Heart left ventricle (tissue), 16 donors: ENCODE measurements at regions not wholly inside any gene's neighbourhood (a gene's known extent, or its start where the extent isn't known, plus 50 kb on each side); places are given as distances from the start of the nearest gene placed in this dataset.

Experiments
- ATAC-seq, 4 donors: fragments of 200-7000 bp; cut with Tn5 transposase; one replicate each; pipeline ENCODE4 v1.9.1; 2020 to 2022; ENCODE audit warnings: moderate library complexity in 4 of 4, mild to moderate bottlenecking in 3 of 4, moderate number of reproducible peaks in 1 of 4
- DNase-seq, 5 donors: peaks; one replicate each; pipeline ENCODE4 v3.0.0-alpha.2; 2020
- H3K27ac ChIP-seq, 12 donors: fragments of 200-600 bp; sonication (generic) in 4 of 12; one replicate each; pipeline versions ENCODE4 v1.5.0 to v1.8.0; 2016 to 2022; ENCODE audit warnings: mild to moderate bottlenecking in 2 of 12
- H3K27me3 ChIP-seq, 9 donors: fragments of 200-600 bp; sonication (generic) in 2 of 9; one replicate each; pipeline versions ENCODE4 v1.5.1 to v1.8.0; 2016 to 2022; ENCODE audit warnings: mild to moderate bottlenecking in 3 of 9
- H3K36me3 ChIP-seq, 9 donors: fragments of 200-600 bp; sonication (generic) in 2 of 9; one replicate each; pipeline versions ENCODE4 v1.5.0 to v1.8.0; 2018 to 2022; ENCODE audit warnings: mild to moderate bottlenecking in 2 of 9
- H3K4me1 ChIP-seq, 12 donors: fragments of 200-600 bp; sonication (generic) in 4 of 12; one replicate each; pipeline versions ENCODE4 v1.5.0 to v1.8.0; 2016 to 2022; ENCODE audit warnings: mild to moderate bottlenecking in 3 of 12
- H3K4me3 ChIP-seq, 12 donors: fragments of 200-600 bp; sonication (generic) in 4 of 12; one replicate each; pipeline versions ENCODE4 v1.5.0 to v1.8.0; 2017 to 2022; ENCODE audit warnings: mild to moderate bottlenecking in 9 of 12, moderate library complexity in 4 of 12
- H3K9me3 ChIP-seq, 12 donors: fragments of 200-600 bp; sonication (generic) in 4 of 12; one replicate each; pipeline versions ENCODE4 v1.5.0 to v1.8.0; 2016 to 2022; ENCODE audit warnings: mild to moderate bottlenecking in 1 of 12
- POLR2A ChIP-seq, 2 donors: fragments of 450-650 bp; IDR thresholded peaks; one replicate each; pipeline ENCODE4 v1.6.1; 2017; ENCODE audit warnings: antibody characterized with exemption in 2 of 2, mild to moderate bottlenecking in 2 of 2, moderate library complexity in 2 of 2
- WGBS, 4 donors: extraction: QIAGEN DNeasy Blood & Tissue Kit in 2 of 4; methylation state at CpG; one replicate each; pipeline versions ENCODE4 v1.1.5 to v1.1.7; 2013 to 2018; 5-methylcytosine and 5-hydroxymethylcytosine counted together
- intact Hi-C, 10 donors: fragments of 100-400 bp; cut with DNase I; formaldehyde crosslinking; loops; one replicate each; pipeline versions ENCODE4 v1.11.1 to v1.14.2; 2022
- TF ChIP-seq, protein P1 (sequence below), 12 donors: fragments of 200-600 bp; sonication (generic) in 4 of 12; IDR thresholded peaks; one replicate each; pipeline versions ENCODE4 v1.5.0 to v1.8.0; 2018 to 2022; ENCODE audit warnings: antibody characterized with exemption in 12 of 12, mild to moderate bottlenecking in 5 of 12
- donor health status: ischemic (EF 13 %, LVEDD 7.1; RV severe dilation, severe dysfunction).
- donor health status: healthy with polysubstance abuse.
- donor health status: DM: no; HTN: yes; CAD: no.
- donor health status: DM: no; HTN: no; CAD: no.
- donor health status: ischemic (EF 25% LVEDD 6.9; RV normal size, moderate dysfunction).
- donor health status: ischemic (EF 25% LVEDD 5.7; RV mildly dilated, moderate dysfunction).
- donor health status: healthy.
- donor health status: DM: yes; HTN: yes; CAD: no.
- donor health status: ischemic (EF 35%, LVEDD 5.7; RV mildly dilated, moderate dysfunction).
- donor health status: nonischemic (EF 11% LVEDD 7.7; RV severe dilation, severe dysfunction).
- donor health status: DM: yes; HTN: yes; CAD: no.
- donor health status: PGD.
- donor health status: ischemic (EF 29% LVEDD 5.4; RV normal size, mild dysfunction).
- donor health status: nonischemic (EF 23%, LVEDD 6.1; RV moderate dilation, normal function).

DNA sequence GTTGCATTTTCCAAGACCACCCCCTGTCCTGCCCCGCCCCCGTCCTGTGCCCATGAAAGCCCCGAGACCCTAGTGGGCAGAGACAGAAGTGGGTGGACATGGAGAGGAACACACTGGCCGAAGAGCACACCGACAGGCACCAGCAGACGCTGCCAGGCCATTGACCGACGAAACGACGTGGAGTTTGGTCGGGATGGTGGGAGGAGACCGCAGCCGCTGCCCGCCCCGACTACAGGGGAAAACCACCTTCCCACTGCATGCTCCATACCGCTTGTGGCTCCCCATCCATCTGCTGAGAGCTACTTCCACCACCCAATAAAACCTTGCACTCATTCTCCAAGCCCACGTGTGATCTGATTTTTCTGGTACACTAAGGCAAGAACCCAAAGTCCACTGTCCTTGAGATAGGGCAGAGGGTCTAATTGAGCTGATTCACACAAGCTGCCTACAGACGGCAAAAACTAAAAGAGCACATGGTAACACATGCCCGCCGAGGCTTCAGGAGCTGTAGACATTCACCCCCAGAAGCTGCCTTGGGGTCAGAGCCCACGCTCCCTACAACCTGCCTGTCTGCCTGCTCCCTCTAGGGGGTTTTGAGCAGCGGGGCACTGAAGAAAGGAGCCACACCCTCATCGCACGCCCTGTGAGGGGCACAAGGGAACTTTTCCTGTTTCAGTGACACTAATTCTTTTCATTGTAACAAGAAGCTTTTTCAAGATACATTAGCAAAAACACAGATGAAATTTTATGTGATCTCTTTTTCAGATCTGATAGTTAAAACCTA lies 81.2 kb upstream of the RAB3GAP2 start:
- Histone ChIP-seq H3K4me3 (no peak overlapping the region), H3K27me3 (no peaks in the 10 kb centered on the region), H3K9me3 (no peaks in the 10 kb centered on the region), H3K27ac (no peak overlapping the region), H3K4me1 (peaks cover 0 to 13% (median 6%) of the 10 kb centered on the region in 12 donors), H3K36me3 (no peaks in the 10 kb centered on the region)
- TF ChIP-seq POLR2A (IDR thresholded peaks at IDR 0.05) = no peak
- TF ChIP-seq, protein P1, sequence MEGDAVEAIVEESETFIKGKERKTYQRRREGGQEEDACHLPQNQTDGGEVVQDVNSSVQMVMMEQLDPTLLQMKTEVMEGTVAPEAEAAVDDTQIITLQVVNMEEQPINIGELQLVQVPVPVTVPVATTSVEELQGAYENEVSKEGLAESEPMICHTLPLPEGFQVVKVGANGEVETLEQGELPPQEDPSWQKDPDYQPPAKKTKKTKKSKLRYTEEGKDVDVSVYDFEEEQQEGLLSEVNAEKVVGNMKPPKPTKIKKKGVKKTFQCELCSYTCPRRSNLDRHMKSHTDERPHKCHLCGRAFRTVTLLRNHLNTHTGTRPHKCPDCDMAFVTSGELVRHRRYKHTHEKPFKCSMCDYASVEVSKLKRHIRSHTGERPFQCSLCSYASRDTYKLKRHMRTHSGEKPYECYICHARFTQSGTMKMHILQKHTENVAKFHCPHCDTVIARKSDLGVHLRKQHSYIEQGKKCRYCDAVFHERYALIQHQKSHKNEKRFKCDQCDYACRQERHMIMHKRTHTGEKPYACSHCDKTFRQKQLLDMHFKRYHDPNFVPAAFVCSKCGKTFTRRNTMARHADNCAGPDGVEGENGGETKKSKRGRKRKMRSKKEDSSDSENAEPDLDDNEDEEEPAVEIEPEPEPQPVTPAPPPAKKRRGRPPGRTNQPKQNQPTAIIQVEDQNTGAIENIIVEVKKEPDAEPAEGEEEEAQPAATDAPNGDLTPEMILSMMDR (IDR thresholded peaks at IDR 0.05) = no peak
- 87 to 91% (median 88%) methylated on average over 24 of the region's 24 CpGs for WGBS, 4 donors
- no peak for DNase-seq
- ATAC-seq = no peak
- intact Hi-C loops = no loop called here

DNA sequence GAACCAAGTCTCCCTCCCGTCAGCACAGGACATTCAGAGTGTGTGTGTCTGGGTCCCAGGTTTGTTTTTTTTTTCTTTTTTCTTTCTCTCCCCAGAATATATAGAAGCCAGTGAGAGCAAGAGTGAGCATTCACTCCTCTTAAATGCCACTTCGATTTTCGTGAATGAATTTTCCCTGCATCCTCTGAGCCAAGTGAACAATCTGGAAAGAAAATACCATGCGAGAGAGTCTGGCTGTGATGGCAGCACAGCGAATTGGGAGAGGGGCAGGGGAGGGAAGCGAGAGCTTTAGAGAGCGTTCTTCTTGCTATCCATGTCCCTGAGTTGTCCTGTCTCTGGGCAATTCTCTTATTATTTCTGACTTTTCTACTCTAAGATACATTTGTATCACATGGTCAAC lies 76.0 kb upstream of the RAB3GAP2 start:
- no peaks in the 10 kb centered on the region for H3K9me3 ChIP-seq
- H3K4me3 ChIP-seq = no peak overlapping the region
- DNase-seq (no peak), ATAC-seq (no peak)
- 86 to 90% (median 88%) methylated on average over 7 of the region's 7 CpGs for WGBS, 4 donors
- intact Hi-C loops = no loop called here
- H3K36me3 ChIP-seq = no peaks in the 10 kb centered on the region
- H3K27me3 ChIP-seq = no peaks in the 10 kb centered on the region
- no peak overlapping the region for H3K27ac ChIP-seq
- H3K4me1 ChIP-seq = no peaks in the 10 kb centered on the region
- TF ChIP-seq, protein P1 (IDR thresholded peaks at IDR 0.05) = no peak
- TF ChIP-seq POLR2A (IDR thresholded peaks at IDR 0.05) = no peak

DNA sequence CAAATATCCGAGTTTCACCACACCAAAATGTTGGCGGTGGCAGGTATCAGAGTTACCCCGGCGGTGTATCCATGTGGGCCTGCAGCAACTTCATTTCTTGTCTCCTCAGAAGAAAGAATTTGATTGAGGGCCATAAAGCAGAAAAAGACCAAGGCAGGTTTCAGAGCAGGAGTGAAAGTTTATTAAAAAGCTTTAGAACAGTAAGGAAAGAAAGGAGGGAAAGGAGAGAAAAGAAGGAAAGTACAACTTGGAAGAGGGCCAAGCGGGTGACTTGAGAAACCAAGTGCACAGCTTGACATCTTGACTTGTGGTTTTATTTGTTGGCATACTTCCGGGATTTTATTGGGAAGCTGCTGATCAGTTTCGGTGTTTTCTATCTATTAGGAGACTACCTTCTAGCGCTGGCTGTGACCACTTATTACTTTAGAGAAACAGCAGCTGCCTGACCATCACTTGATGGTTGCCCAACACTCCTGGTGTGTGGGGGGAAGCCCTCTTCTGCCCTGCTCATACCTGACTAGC lies 75.5 kb upstream of the RAB3GAP2 start:
- Histone ChIP-seq H3K27me3 (no peaks in the 10 kb centered on the region), H3K27ac (no peak overlapping the region), H3K4me3 (no peak overlapping the region), H3K36me3 (no peaks in the 10 kb centered on the region), H3K9me3 (no peaks in the 10 kb centered on the region), H3K4me1 (no peaks in the 10 kb centered on the region)
- TF ChIP-seq, protein P1 (IDR thresholded peaks at IDR 0.05) = no peak
- no peak for TF ChIP-seq POLR2A (IDR thresholded peaks at IDR 0.05)
- intact Hi-C loops = no loop called here
- WGBS, 4 donors = 85 to 93% (median 91%) methylated on average over 8 of the region's 8 CpGs
- ATAC-seq = no peak
- no peak for DNase-seq

DNA sequence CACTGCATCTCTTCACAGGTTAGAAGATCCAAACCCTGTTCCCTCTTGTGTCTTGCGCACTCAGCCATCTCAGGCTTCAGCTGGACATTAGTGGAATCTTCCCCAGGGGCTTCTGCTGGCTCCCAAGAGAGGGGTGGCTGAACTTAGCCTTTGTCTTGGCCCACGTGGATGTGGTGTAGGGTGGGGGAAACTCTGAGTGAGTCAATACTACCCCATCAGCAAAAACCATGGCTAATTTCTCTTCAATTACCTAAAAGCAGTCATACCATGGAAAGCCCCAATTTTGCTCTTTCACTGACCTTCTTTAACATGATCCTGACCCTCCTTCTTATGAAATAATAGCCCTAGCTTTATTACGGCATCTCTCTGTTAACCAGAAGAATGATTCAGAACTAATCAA lies 72.5 kb upstream of the RAB3GAP2 start:
- Histone ChIP-seq H3K4me3 (no peak overlapping the region), H3K27ac (no peak overlapping the region), H3K27me3 (no peaks in the 10 kb centered on the region), H3K4me1 (no peaks in the 10 kb centered on the region), H3K36me3 (no peaks in the 10 kb centered on the region), H3K9me3 (no peaks in the 10 kb centered on the region)
- ATAC-seq (no peak), DNase-seq (no peak)
- WGBS, 4 donors = 80 to 87% (median 84%) methylated on average over 3 of the region's 3 CpGs
- intact Hi-C loops = no loop called here
- no peak for TF ChIP-seq POLR2A (IDR thresholded peaks at IDR 0.05)
- TF ChIP-seq, protein P1 (IDR thresholded peaks at IDR 0.05) = no peak
